GM18526 (cell line): ENCODE measurements at regions not wholly inside any gene's neighbourhood (a gene's known extent, or its start where the extent isn't known, plus 50 kb on each side); places are given as distances from the start of the nearest gene placed in this dataset.
A peak's percentile ranks its signal among the peaks of the same experiment; 100 is the strongest.

Source experiments
- POLR2A ChIP-seq: IDR thresholded peaks from 3 replicates; pipeline ENCODE4 v1.6.1; 2011; ENCODE audit not compliant: insufficient read length; ENCODE audit errors: extremely low read depth

GRCh38 chr6:27154696-27155095 lies 92.8 kb upstream of the PRSS16 start:
- TF ChIP-seq POLR2A, result no peak

- no peak for TF ChIP-seq POLR2A
These were observed 90.5 kb upstream of the PRSS16 start for GRCh38 chr6:27156874-27157458.

GRCh38 chr6:27157459-27158315 lies 89.8 kb upstream of the PRSS16 start:
- peak; percentile 11 for TF ChIP-seq POLR2A

- no peak for TF ChIP-seq POLR2A
These were observed 89.2 kb upstream of the PRSS16 start for GRCh38 chr6:27158316-27158643.

GRCh38 chr6:27159725-27160124 lies 87.8 kb upstream of the PRSS16 start:
- no peak for TF ChIP-seq POLR2A

- TF ChIP-seq POLR2A, result no peak
These were observed 86.4 kb upstream of the PRSS16 start for GRCh38 chr6:27161115-27161514.

GRCh38 chr6:27161603-27161945 lies 85.9 kb upstream of the PRSS16 start:
- no peak for TF ChIP-seq POLR2A

- no peak for TF ChIP-seq POLR2A
These were observed 85.4 kb upstream of the PRSS16 start for GRCh38 chr6:27161946-27162603.

GRCh38 chr6:27163834-27164233 lies 83.7 kb upstream of the PRSS16 start:
- no peak for TF ChIP-seq POLR2A

GRCh38 chr6:27168108-27168507 lies 79.4 kb upstream of the PRSS16 start:
- no peak for TF ChIP-seq POLR2A

GRCh38 chr6:27168586-27169443 lies 78.7 kb upstream of the PRSS16 start:
- TF ChIP-seq POLR2A, result no peak

- TF ChIP-seq POLR2A, result no peak
These were observed 72.5 kb upstream of the PRSS16 start for GRCh38 chr6:27174958-27175357.

GRCh38 chr6:27176096-27176495 lies 71.4 kb upstream of the PRSS16 start:
- TF ChIP-seq POLR2A, result no peak

GRCh38 chr6:27176523-27177484 lies 70.7 kb upstream of the PRSS16 start:
- TF ChIP-seq POLR2A, result no peak

GRCh38 chr6:27177485-27178406 lies 69.8 kb upstream of the PRSS16 start:
- peak; percentile 42 for TF ChIP-seq POLR2A
